ENCODE measurements at regions not wholly inside any gene's neighbourhood (a gene's known extent, or its start where the extent isn't known, plus 50 kb on each side); places are given as distances from the start of the nearest gene placed in this dataset.

- TF ChIP-seq EZH2 (IDR thresholded peaks at IDR 0.05; ENCODE audit: insufficient read depth, poor library complexity, severe bottlenecking) (no peak), EZH2phosphoT487 (IDR thresholded peaks at IDR 0.05; ENCODE audit: insufficient read depth, low read depth) (no peak)
These were observed 387.4 kb upstream of the CELF2 start for GRCh38 chr10:10630281-10630680.
